ENCODE measurements at regions not wholly inside any gene's neighbourhood (a gene's known extent, or its start where the extent isn't known, plus 50 kb on each side); places are given as distances from the start of the nearest gene placed in this dataset.
"Not testable (repeated sequence)": the region's sequence is repeated elsewhere in the genome, so short reads cannot be mapped to it uniquely, and the experiment has no call there.

- dilution Hi-C loops (cut with MboI; ENCODE audit: extremely low pct_ligation_motif_present, low sequenced_read_pairs); H3K9me3 ChIP-seq (replicated peaks; ENCODE audit: control insufficient read depth, insufficient read depth, low read length); H3K4me1 ChIP-seq (ENCODE audit: control insufficient read depth, extremely low read depth, insufficient read depth, low read length); H3K79me2 ChIP-seq (ENCODE audit: control insufficient read depth, insufficient read depth, low read length); H3K4me2 ChIP-seq (ENCODE audit: insufficient read depth, low read length); CTCF ChIA-PET; H3K27ac ChIP-seq (ENCODE audit: insufficient read depth, low read depth, low read length); H3K9me1 ChIP-seq (replicated peaks; ENCODE audit: control insufficient read depth, extremely low read depth, insufficient read depth, low read length); intact Hi-C loops (cut with micrococcal nuclease); BruUV-seq (replicated peaks); H3K9ac ChIP-seq (replicated peaks; ENCODE audit: extremely low read depth, insufficient read depth, low read length); POLR2A ChIA-PET; H3K36me3 ChIP-seq (ENCODE audit: control insufficient read depth in 2 of 2, extremely low read depth in 1 of 2, insufficient read depth in 2 of 2, low read length in 2 of 2); H3K4me3 ChIP-seq (replicated peaks in 1 of 3; ENCODE audit: insufficient read depth in 1 of 3, low read depth in 1 of 3, low read length in 3 of 3); FAIRE-seq; H2AFZ ChIP-seq (ENCODE audit: low read depth, low read length); DNase-seq (ENCODE audit: low read depth, low spot score); H3K27me3 ChIP-seq (ENCODE audit: control insufficient read depth in 2 of 2, insufficient read depth in 2 of 2, low read length in 2 of 2); H4K20me1 ChIP-seq (replicated peaks; ENCODE audit: control insufficient read depth, extremely low read depth, insufficient read depth, low read length): not testable (repeated sequence)
Observed at GRCh38 chr5:62217095-62217494, 88.9 kb upstream of the KIF2A start.

DNA sequence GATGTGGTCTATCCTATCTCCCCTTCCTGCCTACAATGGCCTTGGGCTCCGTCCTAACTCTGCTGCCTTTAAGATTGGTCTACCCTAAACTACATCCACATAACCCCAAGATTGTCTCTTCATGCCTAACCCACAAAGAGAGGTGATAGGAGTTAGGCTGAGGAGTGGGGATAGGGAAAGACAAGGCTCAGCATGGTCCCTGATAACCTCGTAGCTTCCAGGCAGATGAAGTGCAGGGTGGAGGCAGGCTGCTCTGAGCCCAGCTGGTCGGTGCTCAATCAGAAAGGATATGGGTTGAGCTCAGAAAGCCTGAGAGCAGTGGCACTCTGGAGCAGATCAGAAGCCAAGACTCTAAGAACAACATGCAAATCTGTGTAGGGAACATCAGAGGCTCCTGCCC, 87.1 kb upstream of the KIF2A start:
- FAIRE-seq; H3K9ac ChIP-seq (replicated peaks; ENCODE audit: extremely low read depth, insufficient read depth, low read length); H3K4me3 ChIP-seq (replicated peaks in 1 of 3; ENCODE audit: insufficient read depth in 1 of 3, low read depth in 1 of 3, low read length in 3 of 3); H3K9me3 ChIP-seq (replicated peaks; ENCODE audit: control insufficient read depth, insufficient read depth, low read length); dilution Hi-C loops (cut with MboI; ENCODE audit: extremely low pct_ligation_motif_present, low sequenced_read_pairs); H2AFZ ChIP-seq (ENCODE audit: low read depth, low read length); H3K79me2 ChIP-seq (ENCODE audit: control insufficient read depth, insufficient read depth, low read length); H3K9me1 ChIP-seq (replicated peaks; ENCODE audit: control insufficient read depth, extremely low read depth, insufficient read depth, low read length); POLR2A ChIA-PET; BruUV-seq (replicated peaks); H3K27me3 ChIP-seq (ENCODE audit: control insufficient read depth in 2 of 2, insufficient read depth in 2 of 2, low read length in 2 of 2); H3K4me2 ChIP-seq (ENCODE audit: insufficient read depth, low read length); DNase-seq (ENCODE audit: low read depth, low spot score); CTCF ChIA-PET; H4K20me1 ChIP-seq (replicated peaks; ENCODE audit: control insufficient read depth, extremely low read depth, insufficient read depth, low read length); H3K27ac ChIP-seq (ENCODE audit: insufficient read depth, low read depth, low read length); intact Hi-C loops (cut with micrococcal nuclease); H3K36me3 ChIP-seq (ENCODE audit: control insufficient read depth in 2 of 2, extremely low read depth in 1 of 2, insufficient read depth in 2 of 2, low read length in 2 of 2); H3K4me1 ChIP-seq (ENCODE audit: control insufficient read depth, extremely low read depth, insufficient read depth, low read length): not testable (repeated sequence)

DNA sequence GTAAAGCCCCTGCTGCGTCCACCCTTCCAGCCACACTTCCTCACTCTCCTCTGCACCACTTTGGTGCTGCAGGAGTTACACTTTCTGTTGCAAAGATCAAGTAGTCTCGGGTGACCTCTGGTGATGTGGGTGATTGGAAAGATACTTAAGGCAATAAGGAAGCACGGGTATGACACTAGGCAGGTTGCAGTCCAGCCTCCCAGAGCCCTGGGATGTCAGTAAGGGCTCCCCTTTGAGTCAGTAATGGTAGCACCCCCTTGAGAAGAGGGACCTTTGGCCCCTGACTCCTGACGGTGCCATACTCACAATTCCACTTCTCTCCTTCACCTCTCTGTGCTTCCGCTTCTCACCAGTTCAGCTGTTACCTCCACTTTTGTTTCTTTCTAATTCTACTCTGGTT, 84.1 kb upstream of the KIF2A start:
- POLR2A ChIA-PET: not testable (repeated sequence)

DNA sequence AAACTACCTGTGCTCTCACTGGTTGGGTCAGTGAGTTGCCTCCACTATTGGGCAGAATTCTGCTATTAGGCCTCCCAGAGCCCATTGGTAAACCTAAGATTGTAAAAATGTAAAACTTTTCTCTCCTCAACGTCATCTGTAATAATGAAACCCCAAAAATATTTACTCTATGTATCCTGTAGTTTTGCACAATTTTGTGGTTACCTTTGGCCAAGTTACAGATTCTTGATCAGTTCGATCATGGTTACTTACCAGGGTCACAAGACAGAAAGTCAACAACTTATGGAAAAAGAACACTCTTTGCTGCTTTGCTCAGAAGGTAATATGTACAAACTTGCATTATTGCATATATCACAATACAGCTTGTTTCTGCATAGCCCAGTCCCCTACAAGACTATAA, 83.7 kb upstream of the KIF2A start:
- FAIRE-seq; H3K79me2 ChIP-seq (ENCODE audit: control insufficient read depth, insufficient read depth, low read length); H3K4me2 ChIP-seq (ENCODE audit: insufficient read depth, low read length); H3K9ac ChIP-seq (replicated peaks; ENCODE audit: extremely low read depth, insufficient read depth, low read length); BruUV-seq (replicated peaks); intact Hi-C loops (cut with micrococcal nuclease); H2AFZ ChIP-seq (ENCODE audit: low read depth, low read length); H3K4me3 ChIP-seq (replicated peaks in 1 of 3; ENCODE audit: insufficient read depth in 1 of 3, low read depth in 1 of 3, low read length in 3 of 3); H3K9me3 ChIP-seq (replicated peaks; ENCODE audit: control insufficient read depth, insufficient read depth, low read length); H3K27ac ChIP-seq (ENCODE audit: insufficient read depth, low read depth, low read length); DNase-seq (ENCODE audit: low read depth, low spot score); H3K27me3 ChIP-seq (ENCODE audit: control insufficient read depth in 2 of 2, insufficient read depth in 2 of 2, low read length in 2 of 2); H3K9me1 ChIP-seq (replicated peaks; ENCODE audit: control insufficient read depth, extremely low read depth, insufficient read depth, low read length); H3K4me1 ChIP-seq (ENCODE audit: control insufficient read depth, extremely low read depth, insufficient read depth, low read length); H4K20me1 ChIP-seq (replicated peaks; ENCODE audit: control insufficient read depth, extremely low read depth, insufficient read depth, low read length); dilution Hi-C loops (cut with MboI; ENCODE audit: extremely low pct_ligation_motif_present, low sequenced_read_pairs); CTCF ChIA-PET; POLR2A ChIA-PET; H3K36me3 ChIP-seq (ENCODE audit: control insufficient read depth in 2 of 2, extremely low read depth in 1 of 2, insufficient read depth in 2 of 2, low read length in 2 of 2): not testable (repeated sequence)

More for the DNA sequence above, 84.1 kb upstream of the KIF2A start:
- CTCF ChIA-PET; H3K9me1 ChIP-seq (replicated peaks; ENCODE audit: control insufficient read depth, extremely low read depth, insufficient read depth, low read length); H3K4me3 ChIP-seq (replicated peaks in 1 of 3; ENCODE audit: insufficient read depth in 1 of 3, low read depth in 1 of 3, low read length in 3 of 3); H3K4me2 ChIP-seq (ENCODE audit: insufficient read depth, low read length); H3K27me3 ChIP-seq (ENCODE audit: control insufficient read depth in 2 of 2, insufficient read depth in 2 of 2, low read length in 2 of 2); H3K4me1 ChIP-seq (ENCODE audit: control insufficient read depth, extremely low read depth, insufficient read depth, low read length); H3K27ac ChIP-seq (ENCODE audit: insufficient read depth, low read depth, low read length); BruUV-seq (replicated peaks); FAIRE-seq; H3K79me2 ChIP-seq (ENCODE audit: control insufficient read depth, insufficient read depth, low read length); H3K9me3 ChIP-seq (replicated peaks; ENCODE audit: control insufficient read depth, insufficient read depth, low read length); intact Hi-C loops (cut with micrococcal nuclease); H2AFZ ChIP-seq (ENCODE audit: low read depth, low read length); H3K9ac ChIP-seq (replicated peaks; ENCODE audit: extremely low read depth, insufficient read depth, low read length); DNase-seq (ENCODE audit: low read depth, low spot score); dilution Hi-C loops (cut with MboI; ENCODE audit: extremely low pct_ligation_motif_present, low sequenced_read_pairs); H3K36me3 ChIP-seq (ENCODE audit: control insufficient read depth in 2 of 2, extremely low read depth in 1 of 2, insufficient read depth in 2 of 2, low read length in 2 of 2); H4K20me1 ChIP-seq (replicated peaks; ENCODE audit: control insufficient read depth, extremely low read depth, insufficient read depth, low read length): not testable (repeated sequence)
